C4-2B (cell line): ENCODE measurements at regions not wholly inside any gene's neighbourhood (a gene's known extent, or its start where the extent isn't known, plus 50 kb on each side); places are given as distances from the start of the nearest gene placed in this dataset.
"Not testable (repeated sequence)": the region's sequence is repeated elsewhere in the genome, so short reads cannot be mapped to it uniquely, and the experiment has no call there.

Source experiments
- H3K27ac ChIP-seq: fragments of 450-650 bp; 2 replicates; pipeline ENCODE4 v1.5.1; 2017
- ZFX ChIP-seq: fragments of 450-650 bp; IDR thresholded peaks from 2 replicates; pipeline ENCODE4 v1.6.1; 2017
- TF ChIP-seq, protein P1 (sequence below): fragments of 450-650 bp; conservative IDR thresholded peaks from 2 replicates; pipeline ENCODE4 v1.5.1; 2017; ENCODE audit warnings: mild to moderate bottlenecking

- TF ChIP-seq, protein P1, sequence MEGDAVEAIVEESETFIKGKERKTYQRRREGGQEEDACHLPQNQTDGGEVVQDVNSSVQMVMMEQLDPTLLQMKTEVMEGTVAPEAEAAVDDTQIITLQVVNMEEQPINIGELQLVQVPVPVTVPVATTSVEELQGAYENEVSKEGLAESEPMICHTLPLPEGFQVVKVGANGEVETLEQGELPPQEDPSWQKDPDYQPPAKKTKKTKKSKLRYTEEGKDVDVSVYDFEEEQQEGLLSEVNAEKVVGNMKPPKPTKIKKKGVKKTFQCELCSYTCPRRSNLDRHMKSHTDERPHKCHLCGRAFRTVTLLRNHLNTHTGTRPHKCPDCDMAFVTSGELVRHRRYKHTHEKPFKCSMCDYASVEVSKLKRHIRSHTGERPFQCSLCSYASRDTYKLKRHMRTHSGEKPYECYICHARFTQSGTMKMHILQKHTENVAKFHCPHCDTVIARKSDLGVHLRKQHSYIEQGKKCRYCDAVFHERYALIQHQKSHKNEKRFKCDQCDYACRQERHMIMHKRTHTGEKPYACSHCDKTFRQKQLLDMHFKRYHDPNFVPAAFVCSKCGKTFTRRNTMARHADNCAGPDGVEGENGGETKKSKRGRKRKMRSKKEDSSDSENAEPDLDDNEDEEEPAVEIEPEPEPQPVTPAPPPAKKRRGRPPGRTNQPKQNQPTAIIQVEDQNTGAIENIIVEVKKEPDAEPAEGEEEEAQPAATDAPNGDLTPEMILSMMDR, result peak; percentile 83
- TF ChIP-seq ZFX, result no peak
- H3K27ac ChIP-seq, result no peak overlapping the region
Observed at GRCh38 chr7:114081606-114082425, 163.0 kb upstream of the PPP1R3A start.

DNA sequence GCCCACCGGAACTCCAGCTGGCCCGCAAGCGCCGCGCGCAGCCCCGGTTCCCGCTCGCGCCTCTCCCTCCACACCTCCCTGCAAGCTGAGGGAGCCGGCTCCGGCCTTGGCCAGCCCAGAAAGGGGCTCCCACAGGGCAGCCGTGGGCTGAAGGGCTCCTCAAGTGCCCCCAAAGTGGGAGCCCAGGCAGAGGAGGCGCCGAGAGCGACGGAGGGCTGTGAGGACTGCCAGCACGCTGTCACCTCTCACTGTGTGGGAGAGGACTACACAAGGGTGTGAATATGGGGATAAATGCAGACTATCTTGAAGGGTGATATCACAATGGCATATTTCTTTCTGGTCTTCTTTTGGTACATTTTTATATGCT is 158.3 kb upstream of the PPP1R3A start:
- not testable (repeated sequence) for H3K27ac ChIP-seq

DNA sequence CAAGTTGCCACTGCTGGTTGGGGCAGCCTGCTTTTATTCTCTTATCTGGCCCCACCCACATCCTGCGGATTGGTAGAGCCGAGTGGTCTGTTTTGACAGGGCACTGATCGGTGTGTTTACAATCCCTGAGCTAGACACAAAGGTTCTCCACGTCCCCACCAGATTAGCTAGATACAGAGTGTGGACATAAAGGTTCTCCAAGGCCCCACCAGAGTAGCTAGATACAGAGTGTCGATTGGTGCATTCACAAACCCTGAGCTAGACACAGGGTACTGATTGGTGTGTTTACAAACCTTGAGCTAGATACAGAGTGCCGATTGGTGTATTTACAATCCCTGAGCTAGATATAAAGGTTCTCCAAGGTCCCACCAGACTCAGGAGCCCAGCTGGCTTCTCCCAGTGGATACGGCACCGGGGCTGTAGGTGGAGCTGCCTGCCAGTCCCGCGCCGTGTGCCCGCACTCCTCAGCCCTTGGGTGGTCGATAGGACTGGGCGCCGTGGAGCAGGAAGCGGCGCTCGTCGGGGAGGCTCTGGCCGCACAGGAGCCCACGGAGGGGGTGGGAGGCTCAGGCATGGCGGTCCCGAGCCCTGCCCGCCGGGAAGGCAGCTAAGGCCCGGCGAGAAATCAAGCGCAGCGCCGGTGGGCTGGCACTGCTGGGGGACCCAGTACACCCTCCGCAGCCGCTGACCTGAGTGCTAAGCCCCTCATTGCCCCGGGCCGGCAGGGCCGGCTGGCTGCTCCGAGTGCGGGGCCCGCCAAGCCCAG is 157.8 kb upstream of the PPP1R3A start:
- not testable (repeated sequence) for H3K27ac ChIP-seq

GRCh38 chr7:114073701-114074100 is 154.9 kb upstream of the PPP1R3A start:
- H3K27ac ChIP-seq, result no peak overlapping the region
- no peak for TF ChIP-seq ZFX
- TF ChIP-seq, protein P1, result no peak

DNA sequence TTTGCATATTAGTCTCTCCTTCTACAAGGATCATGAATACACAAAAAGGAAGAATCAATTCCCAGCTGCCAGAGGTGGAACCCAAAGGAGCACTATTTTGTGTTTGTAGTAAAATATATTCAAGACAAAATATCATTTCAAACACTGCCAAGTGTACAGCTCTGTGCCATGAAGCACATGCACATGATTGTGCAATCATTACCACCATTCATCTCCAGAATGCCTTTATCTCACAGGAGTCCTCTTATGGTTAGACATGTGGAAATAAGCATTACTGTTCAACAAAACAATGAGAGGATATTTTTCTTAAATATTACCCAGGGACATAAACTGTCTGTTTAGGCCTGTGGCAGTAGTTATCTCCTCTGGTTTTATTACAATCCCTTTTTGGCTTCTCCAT is 151.4 kb upstream of the PPP1R3A start:
- no peak for TF ChIP-seq ZFX
- TF ChIP-seq, protein P1, result no peak
- no peak overlapping the region for H3K27ac ChIP-seq

GRCh38 chr7:114062810-114063209 is 144.0 kb upstream of the PPP1R3A start:
- H3K27ac ChIP-seq, result no peak overlapping the region
- no peak for TF ChIP-seq ZFX
- TF ChIP-seq, protein P1, result no peak

DNA sequence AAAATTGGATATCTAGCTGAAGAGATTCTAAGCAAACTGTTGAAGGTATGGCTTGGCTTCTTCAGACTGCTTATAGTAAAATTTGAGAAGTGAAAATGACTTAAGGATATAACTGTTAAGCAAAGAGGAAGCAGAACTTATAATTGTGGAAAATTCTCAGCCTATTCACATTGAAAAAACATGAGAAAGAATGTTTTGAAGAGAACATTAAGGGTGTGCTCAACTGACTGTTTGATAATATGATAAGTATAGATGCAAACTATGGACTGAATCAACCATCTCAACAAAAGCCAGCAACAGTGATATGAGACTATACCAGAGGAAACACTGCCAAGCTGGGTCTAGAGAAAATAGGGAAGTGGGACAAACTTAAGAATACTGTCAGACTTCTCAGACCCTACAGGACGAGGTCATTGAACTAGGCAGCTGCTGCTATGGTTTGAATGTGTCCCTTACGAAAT is 133.1 kb upstream of the PPP1R3A start:
- H3K27ac ChIP-seq, result no peak overlapping the region
- TF ChIP-seq, protein P1, result no peak
- TF ChIP-seq ZFX, result no peak

- TF ChIP-seq, protein P1, result no peak
- no peak for TF ChIP-seq ZFX
- no peak overlapping the region for H3K27ac ChIP-seq
Observed at GRCh38 chr7:114050571-114050970, 131.8 kb upstream of the PPP1R3A start.
